ENCODE measurements at regions not wholly inside any gene's neighbourhood (a gene's known extent, or its start where the extent isn't known, plus 50 kb on each side); places are given as distances from the start of the nearest gene placed in this dataset.

DNA sequence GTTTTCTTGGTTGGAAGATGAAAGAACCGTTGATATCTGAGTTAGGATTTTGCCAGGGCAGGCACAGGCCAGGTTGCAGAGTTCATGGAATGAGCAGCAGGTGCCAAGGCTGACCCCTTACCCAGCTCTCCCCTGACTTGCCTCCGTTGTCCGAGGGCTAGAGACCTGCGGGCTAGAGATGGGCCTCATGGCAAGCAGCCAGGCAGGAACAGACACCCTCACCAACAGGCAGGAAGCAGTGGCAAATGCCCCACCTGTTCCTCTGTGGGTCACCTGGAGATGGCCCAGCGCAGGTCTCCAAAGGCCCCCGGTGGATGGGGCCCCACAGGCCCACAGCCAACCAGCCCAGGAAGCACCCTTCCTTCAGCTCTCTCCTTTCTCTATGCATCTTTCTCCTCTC is 186.7 kb upstream of the PMEPA1 start:
- no peak for DNase-seq (ENCODE audit: low spot score)

DNA sequence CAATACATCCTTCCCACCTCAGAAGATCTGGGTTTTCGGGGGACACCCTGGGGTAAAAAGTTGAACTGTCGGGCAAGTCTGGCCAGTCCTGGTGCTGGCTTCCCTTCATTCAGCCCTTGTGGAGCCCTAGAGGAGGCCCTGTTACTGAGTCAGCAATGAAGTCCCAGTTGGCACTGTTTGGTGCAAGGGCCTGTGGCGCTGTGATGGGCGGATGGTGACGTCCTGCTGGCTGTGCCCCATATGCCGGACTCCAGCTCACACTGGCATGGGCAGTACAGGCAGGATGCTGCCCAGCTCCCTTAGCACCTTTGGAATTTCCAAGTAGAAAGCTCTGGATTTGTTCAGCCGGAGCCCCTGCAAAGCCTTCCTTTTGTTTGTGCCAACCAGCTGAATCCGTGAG is 186.2 kb upstream of the PMEPA1 start:
- DNase-seq (ENCODE audit: low spot score), result no peak

DNA sequence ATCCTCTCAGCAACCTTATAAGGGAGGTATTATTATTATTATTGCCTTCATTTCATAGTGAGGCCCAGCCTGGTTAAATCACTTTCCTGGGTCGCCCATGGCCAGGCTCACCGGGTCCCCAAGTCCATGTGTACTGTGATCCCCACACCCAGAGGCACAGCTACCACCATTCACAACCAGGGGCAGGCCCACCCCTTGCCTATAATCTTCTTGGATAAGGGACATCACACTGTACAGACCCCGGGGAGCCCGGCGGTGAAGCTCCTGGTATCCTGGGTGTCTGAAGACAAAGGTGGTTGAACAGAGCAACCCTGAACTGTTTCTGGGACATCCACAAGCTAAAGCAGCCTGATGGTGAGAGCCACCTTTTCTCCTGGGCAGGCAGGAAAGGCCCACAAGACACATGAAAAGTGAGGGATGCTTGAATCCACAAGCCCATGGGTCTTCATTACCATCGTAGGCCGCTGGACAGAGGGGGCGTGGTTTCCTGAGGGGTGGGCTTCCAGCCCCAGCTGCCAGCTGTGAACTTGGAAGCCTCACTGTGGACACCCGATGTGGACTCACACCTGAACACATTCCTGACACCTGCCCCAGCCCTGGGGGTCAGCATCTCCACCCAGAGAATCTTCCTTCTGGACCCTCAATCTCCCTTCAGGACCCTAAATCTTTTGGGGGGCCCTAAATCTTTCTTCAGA is 185.5 kb upstream of the PMEPA1 start:
- DNase-seq (ENCODE audit: low spot score), result no peak

DNA sequence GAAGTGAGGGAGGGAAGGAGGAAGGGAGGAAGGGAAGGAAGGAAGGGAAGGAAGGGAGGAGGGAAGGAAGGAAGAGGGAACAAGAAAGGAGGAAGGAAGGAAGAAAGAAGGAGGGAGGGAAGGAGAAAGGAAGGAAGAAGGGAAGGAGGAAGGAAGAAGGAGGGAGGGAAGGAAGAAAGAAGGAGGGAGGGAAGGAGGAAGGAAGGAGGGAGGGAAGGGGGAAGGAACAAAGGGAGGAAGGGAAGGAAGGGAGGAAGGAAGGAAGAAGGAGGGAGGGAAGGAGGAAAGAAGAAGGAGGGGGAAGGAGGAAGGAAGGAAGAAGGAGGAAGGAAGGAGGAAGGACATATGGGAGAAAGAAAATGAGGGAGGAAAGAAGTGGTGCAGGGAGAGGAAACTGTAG is 184.7 kb upstream of the PMEPA1 start:
- no peak for DNase-seq (ENCODE audit: low spot score)

DNA sequence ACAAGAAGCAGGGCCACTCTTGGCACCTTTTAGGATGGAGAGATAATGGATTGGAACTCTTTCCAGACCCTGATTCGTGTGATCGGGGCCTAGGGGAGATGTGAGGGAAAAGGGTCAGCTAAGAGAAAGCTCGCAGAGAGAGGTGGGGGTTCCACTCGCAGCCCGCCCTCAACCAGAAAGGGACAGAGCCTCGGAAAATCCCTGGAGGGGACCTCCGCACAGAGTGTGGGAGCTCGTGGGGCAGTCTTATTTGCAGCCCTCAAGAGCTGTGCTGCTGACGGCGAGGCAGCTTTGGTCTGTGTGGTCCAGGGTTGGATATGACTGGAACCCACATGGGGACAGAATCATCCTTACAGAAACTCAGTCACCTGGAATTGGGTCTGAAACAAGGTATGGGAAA is 184.3 kb upstream of the PMEPA1 start:
- no peak for DNase-seq (ENCODE audit: low spot score)

DNA sequence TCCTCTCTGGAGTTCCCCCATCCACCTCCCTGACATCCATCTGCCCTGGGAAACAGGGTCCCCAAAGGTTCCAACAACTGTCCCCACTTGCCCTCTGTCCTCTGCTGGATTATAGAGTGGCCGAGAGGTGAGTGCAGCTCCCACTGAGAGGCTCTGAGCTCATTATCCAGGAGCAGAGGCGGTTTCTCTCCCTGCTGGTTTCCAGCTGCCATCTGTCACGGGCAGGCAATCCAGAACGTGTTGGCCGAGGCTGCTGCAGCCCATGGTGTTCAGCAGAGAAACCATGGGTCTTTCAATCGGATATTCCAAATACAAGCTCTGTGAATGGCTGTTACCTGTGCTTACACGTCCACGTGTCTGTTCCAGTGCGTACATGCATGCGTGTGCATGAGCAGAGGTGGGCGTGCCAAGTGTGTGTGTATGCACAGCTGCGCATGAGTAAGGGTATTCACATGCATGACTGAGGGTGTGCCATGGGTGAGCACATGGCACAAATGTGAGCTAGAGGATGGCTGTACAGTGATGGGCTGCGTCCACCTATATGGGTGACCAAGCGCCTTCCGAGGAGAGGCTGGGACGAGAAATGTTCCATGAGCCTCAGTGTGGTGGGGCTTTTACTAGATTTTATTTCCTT is 183.7 kb upstream of the PMEPA1 start:
- no peak for DNase-seq (ENCODE audit: low spot score)

DNA sequence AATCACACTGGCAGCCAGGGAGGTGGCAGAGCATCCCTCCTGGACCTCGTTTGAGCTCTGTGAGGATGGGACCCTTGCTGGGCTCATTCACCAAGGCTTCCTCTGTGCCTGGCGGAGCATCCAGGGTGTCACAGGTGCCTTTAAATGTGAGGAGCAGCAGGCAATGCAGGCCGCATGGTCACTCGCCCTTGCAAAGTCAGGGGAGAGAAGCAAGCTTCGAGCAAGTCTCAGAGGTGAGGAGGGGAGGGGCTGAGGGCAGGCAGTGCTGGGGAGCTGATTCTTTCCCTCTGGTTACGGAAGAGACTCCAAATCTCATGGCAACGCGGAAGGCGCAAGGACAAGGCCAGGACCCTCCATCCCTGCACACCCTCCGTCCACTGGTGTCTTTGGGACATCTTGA is 182.7 kb upstream of the PMEPA1 start:
- no peak for DNase-seq (ENCODE audit: low spot score)

DNA sequence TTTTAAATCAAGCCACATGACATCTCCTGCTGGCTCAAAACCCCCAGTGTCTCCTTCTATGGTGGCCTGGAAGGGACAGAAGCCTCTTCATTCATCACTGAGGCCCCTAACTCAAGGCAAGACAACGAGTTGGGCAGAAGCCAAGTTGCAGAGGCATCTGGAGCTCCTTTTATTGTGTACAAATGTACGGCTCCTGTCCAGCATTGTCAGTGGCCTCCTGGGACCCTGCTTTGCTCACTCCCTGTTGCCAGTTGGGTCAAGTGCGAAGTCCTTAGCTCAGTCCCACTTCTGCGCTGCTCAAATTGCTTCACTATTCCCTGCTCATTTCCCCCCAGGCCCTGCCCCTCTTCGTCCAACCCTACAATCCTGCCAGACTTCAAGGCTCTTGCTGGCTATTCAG is 181.2 kb upstream of the PMEPA1 start:
- DNase-seq (ENCODE audit: low spot score), result no peak

DNA sequence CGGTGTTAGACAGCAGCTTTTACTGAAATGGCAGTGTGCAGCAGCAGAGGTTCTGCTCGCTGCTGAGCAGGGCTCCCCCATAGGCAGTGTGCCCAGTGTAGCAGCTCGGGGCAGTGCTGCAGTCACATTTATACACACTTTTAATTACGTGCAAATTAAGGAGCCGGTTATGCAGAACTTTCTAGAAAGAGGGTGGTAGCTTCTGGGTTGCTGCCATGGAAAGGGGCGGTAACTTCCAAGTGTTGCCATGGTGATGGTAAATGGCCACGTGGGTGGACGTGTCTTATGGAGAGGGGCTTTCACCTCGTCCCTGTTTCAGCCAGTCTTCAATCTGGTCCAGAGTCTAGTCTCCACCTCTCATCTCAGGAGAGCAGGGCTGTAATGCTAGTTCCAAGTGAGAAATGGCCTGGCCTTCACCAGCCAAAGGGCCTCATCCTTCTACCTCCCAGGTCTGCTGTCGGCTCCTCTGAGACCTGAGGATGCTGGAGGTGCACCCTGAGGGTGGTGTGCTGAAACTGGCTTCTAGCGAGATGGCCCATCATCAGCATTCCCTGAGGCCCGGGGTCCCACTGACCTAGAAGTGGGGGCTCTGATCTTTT is 180.5 kb upstream of the PMEPA1 start:
- no peak for DNase-seq (ENCODE audit: low spot score)

DNA sequence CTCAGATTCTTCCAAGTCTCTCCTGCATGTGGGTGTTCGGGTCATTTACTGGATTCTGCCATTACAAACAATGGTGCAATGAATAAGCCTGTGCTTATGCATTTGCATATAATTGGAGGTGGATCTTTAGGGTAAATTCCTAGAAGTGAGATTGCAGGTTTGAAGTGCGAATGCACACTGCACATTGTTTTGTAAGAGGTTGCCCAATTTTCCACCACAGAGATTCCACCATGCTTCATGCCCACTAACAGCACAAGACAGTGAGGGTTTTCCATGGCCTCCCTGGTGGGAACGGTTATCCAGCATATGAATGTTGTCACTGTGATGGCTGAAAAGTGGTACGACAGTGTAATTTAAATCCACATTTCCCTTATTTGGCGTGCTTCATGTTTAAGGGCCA is 178.8 kb upstream of the PMEPA1 start:
- DNase-seq (ENCODE audit: low spot score), result no peak

DNA sequence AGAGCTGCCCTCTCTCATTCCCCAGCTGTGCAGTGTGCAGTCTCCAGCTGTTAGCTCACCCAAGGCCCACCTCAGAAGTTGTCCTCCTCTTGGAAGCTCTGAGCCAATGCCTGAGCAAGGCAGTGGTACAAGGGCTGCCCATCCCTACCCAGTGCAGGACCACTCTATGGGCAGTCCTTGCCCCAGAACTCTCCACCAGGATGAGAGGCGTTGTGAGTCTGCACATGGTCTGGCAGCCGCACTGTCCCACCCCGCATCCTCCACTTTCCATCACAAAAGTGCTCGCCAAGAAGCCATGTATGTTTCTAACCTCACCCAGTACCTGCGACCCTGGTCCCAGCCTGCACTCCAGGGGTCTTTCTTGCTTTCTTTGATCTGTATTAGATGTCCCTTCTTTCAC is 175.1 kb upstream of the PMEPA1 start:
- no peak for DNase-seq (ENCODE audit: low spot score)

DNA sequence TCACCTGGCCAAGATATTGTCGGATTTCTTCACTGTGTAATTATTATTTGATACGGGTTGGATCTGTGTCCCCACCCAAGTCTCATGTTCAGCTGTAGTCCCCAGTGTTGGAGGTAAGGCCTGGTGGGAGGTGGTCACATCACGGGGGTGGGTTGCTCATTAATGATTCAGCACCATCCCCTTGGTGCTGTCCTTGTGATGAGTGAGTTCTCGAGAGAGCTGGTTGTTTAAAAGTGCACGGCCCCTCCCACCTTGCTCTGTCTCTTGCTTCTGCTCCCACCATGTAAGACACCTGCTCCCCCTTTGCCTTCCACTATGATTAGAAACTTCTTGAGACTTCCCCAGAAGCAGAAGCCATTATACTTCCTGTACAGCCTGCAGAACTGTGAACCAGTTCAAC is 173.9 kb upstream of the PMEPA1 start:
- no peak for DNase-seq (ENCODE audit: low spot score)

DNA sequence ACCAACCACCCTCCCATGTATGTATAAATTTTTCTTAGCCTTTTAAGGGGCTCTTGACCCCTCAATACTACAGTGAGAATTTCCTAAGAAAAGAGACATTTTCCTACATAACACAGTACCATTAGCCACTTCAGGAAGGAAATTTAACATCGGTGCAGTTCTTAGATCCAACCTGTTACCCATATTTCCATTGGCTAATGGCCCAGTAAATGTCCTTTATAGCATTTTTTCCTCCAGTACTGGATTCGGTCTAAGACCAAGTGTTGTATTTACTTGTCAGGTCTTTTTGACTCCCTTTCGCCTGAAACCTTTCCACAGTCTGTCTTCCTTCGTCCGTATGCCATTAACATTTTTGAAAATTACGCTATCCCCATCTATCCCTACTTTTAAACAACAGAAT is 173.4 kb upstream of the PMEPA1 start:
- no peak for DNase-seq (ENCODE audit: low spot score)

DNA sequence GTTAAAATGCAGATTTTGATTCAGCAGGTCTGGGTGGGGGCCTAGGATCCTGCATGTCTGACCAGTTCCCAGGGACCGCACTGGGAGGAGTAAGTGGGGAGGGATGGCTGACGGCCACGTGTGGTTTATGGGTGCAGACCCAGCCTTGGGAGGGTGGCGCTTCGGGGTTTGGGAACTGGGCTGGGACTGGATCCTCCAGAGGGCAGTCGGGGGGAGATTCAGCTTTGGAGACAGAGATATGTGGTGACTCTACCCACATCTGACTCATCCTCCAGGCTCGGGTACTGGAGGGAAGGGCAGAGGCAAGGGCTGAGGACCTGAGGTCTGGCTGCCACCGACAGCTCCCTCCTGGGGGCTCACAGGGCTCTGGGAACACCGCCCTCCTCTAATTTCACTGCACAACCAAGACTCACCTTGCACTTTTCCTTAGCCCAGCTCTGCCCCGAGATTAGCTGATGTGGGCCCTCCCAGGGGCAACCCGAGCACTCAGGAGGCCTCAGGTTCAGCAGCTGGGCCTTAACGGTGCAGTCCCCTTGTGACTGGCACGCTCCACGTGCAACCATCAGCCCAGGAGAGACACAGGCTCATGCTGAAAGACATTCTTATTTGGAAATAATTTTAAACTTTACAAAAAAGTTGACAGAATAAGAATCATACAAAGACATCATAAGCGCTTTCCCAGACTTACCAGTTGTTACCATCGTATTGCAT is 172.8 kb upstream of the PMEPA1 start:
- no peak for DNase-seq (ENCODE audit: low spot score)

DNA sequence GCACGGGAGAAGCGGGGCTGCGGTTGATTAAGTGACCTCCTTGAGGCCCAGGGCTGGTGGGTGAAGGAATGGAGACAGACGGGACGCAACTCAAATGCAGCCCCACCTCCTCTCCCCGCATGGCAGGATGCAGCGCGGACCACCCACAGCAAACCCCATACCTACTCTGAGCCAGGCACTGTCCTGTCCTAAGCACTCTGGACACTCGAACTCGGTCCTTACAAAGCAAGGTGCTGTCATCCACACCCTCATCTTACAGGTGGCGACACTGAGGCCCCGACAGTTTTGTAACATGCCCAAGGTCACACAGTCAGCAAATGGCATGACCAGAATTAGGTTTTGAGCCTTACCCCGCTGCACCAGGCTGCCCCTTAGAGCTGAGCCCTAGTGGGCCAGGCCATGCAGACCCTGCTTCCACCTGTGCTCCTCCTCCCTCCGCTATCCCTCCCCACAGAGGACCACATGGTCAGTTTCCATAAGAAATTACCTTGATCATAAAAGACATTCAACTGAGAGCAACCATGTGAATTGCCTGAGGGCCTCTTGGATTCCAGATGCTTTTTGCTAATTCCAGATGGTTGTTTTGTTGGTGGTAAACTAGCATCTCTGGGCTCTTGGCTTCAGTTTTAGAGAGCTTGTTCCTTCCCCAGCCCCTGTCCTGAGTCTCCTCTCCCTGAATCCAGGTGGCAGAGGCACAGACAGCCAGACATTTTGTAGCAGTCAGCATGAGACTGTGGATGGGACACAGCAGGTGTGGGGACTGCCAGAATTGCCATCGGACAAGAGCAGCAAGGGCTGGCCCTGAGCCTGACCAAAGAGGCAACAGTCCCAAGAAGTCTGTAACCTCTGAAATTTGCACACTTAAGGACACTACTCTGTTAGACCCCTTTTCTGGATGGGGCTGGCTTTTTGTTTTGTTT is 171.9 kb upstream of the PMEPA1 start:
- DNase-seq (ENCODE audit: low spot score), result no peak

DNA sequence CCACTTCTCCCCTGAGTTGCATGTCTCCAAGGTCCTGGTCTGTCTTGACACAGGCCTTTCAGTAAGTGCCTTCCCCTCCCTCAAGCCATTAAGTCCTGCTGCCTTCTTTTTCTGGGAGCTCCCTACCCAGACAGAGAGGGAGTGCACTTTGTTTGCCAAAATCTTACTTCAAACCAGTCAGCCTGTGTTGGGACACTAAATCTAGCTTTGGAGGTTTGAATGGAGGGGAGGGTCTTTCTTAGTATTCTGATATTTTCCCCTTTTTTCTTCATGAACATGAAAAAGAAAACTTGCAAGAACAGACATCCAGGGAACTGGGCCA is 170.7 kb upstream of the PMEPA1 start:
- DNase-seq (ENCODE audit: low spot score), result no peak

DNA sequence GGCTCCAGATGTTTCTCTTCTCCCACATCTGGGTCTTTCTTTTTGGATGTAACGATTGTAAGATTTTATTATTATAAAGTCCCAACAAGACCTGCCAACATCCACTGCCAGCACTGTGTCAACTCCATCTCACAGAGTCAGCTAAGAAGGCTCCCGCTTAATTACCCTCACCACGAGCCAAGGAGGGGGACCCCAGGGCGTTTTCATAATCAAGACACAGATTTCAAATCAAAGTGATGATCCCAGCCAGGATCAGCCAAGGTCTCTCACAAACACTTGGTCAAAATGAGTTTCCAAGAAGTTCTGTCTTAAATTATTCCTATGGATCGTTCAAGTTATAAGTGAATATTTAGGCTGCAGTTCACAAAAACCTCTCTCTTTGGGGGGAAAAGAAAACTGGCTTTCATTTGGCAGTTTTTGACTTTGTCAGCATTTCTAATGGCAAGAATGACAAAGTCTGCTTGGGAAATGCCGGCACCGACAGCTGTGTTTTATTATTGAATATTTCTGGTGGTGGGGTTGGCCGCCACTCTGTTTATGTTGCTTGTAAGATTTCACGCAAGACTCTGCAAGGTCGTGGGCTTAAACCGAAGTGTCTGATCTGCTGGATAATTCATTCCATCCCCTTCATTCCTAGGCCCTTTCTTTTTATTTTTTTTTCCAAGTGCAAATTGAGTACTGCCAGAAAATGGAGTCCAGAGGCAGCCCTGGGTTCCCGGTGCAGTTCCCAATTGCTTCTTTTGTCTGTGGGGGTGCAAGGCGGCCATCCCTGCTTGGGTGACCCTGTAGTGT is 170.2 kb upstream of the PMEPA1 start:
- DNase-seq (ENCODE audit: low spot score), result no peak

DNA sequence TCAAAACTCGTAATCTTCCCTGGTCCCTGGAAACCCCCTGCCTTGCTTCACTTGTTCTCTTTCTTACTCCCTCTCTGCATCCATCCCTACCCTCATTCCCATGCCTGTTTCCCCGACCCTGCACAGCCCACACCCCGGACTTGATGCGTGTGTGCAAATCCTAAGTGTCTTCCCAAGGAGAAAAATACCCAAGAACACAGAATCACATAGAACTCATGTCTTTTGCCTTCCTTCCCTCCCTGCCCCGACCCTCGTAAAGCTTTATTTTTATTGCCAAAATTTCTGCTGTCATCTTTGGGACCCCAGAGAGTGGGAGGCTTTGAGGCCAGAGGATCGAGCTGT is 169.6 kb upstream of the PMEPA1 start:
- no peak for DNase-seq (ENCODE audit: low spot score)

DNA sequence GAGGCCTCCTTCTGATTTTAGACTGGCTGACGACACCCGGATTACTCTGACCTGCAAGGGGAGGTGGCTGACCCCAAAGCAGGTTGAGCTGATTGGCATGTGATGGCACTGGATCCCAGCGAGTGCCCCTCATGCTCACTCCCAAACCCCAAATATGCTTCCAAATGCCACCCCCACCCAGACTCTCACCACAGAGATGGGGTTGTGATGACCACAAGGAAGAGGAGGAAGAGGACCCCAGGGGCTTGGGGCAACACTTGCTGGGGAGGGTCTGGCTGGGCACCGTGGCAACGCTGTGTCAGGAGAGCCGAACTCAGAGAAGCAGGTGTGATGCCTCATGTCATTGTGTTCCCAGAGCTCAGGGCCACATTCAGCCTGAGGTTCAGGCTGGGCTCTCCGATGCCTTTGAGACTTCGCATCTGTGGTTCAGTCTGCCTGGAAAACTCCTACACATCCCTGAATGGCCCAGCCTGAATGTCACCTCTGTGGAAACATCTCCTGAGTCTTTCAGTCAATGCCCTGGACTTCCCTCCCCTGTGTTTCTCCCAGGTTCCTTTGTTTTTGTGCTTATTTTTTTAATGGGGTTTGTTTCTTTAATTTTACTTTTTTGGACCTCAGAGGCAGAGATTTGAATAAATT is 169.1 kb upstream of the PMEPA1 start:
- DNase-seq (ENCODE audit: low spot score), result no peak

DNA sequence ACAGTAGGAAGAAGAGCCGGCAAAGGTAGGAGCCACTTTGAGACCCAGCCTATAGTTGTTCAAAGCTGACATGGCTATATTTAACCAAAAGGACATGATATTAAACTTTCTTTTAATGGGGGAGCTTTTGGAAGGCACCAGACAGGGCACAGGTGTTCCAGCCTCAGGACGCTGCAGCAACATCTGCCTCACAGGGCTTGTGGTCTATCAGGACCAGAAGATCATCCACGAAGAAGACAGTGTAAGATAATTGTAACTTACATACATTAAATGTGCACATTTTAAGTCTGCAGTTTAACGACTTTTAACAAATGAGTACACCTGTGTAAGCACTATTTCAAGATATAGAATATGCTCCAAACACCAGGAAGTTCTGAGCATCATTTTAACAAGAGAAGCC is 168.2 kb upstream of the PMEPA1 start:
- no peak for DNase-seq (ENCODE audit: low spot score)
